ENCODE measurements at regions not wholly inside any gene's neighbourhood (a gene's known extent, or its start where the extent isn't known, plus 50 kb on each side); places are given as distances from the start of the nearest gene placed in this dataset.

GRCh38 chr20:59448196-59448595 lies 147.8 kb downstream of the EDN3 start:
- H3K79me2 ChIP-seq (ENCODE audit: control insufficient read depth, insufficient read depth, low read length, poor library complexity): no peaks in the 10 kb centered on the region
- H3K4ac ChIP-seq (ENCODE audit: low read depth, low read length): no peak overlapping the region
- H2BK5ac ChIP-seq (ENCODE audit: low read depth, low read length, poor library complexity): no peak overlapping the region
- peaks cover 8 to 16% of the 10 kb centered on the region in 2 experiments for H3K4me1 ChIP-seq (ENCODE audit: control insufficient read depth in 1 of 2, insufficient read depth in 2 of 2, low read length in 2 of 2)
- H4K8ac ChIP-seq (ENCODE audit: low read depth, low read length): no peak overlapping the region
- WGBS (ENCODE audit: extremely low coverage, insufficient coverage, insufficient read length): no CpG with 5 or more reads among the region's 4 CpGs
- H3K27me3 ChIP-seq (ENCODE audit: insufficient read depth, low read length): no peaks in the 10 kb centered on the region
- H3K4me3 ChIP-seq (ENCODE audit: low read depth, low read length): no peak overlapping the region
- H2BK120ac ChIP-seq (ENCODE audit: insufficient read depth, low read length, poor library complexity): no peak overlapping the region
- H3K27ac ChIP-seq (ENCODE audit: low read depth, low read length): peak overlapping the region; percentile 19
- H3K36me3 ChIP-seq (ENCODE audit: control insufficient read depth in 1 of 2, insufficient read depth in 2 of 2, low read length in 2 of 2): no peaks in the 10 kb centered on the region
- H3K9ac ChIP-seq (ENCODE audit: low read length): no peak overlapping the region
- H3K4me2 ChIP-seq (ENCODE audit: low read length): no peak overlapping the region
- H2BK12ac ChIP-seq (ENCODE audit: low read length): no peak overlapping the region
- H2AK5ac ChIP-seq (ENCODE audit: low read length): no peak overlapping the region
- H3K18ac ChIP-seq (ENCODE audit: low read length): no peak overlapping the region
- no peak overlapping the region for H4K12ac ChIP-seq (ENCODE audit: low read depth, low read length)
- H3K79me1 ChIP-seq (ENCODE audit: low read length): no peaks in the 10 kb centered on the region
- no peak overlapping the region for H3K14ac ChIP-seq (ENCODE audit: low read length)
- no peak for DNase-seq
- peaks cover 4% of the 10 kb centered on the region for H3K9me3 ChIP-seq (ENCODE audit: insufficient read depth, low read depth, low read length)
- no peak overlapping the region for H3K23ac ChIP-seq (ENCODE audit: low read length)
- H2AFZ ChIP-seq (ENCODE audit: insufficient read depth, low read length, poor library complexity): no peak overlapping the region
- H4K91ac ChIP-seq (ENCODE audit: low read depth, low read length): no peak overlapping the region

GRCh38 chr20:59448851-59449444 lies 148.5 kb downstream of the EDN3 start:
- Histone ChIP-seq H3K23ac (ENCODE audit: low read length) (no peak overlapping the region), H3K9me3 (ENCODE audit: insufficient read depth, low read depth, low read length) (peaks cover 4% of the 10 kb centered on the region), H2AFZ (ENCODE audit: insufficient read depth, low read length, poor library complexity) (no peak overlapping the region), H3K4me3 (ENCODE audit: low read depth, low read length) (no peak overlapping the region), H3K27me3 (ENCODE audit: insufficient read depth, low read length) (no peaks in the 10 kb centered on the region), H3K27ac (ENCODE audit: low read depth, low read length) (peak overlapping the region; percentile 19), H2BK12ac (ENCODE audit: low read length) (peak overlapping the region; percentile 44), H2AK5ac (ENCODE audit: low read length) (no peak overlapping the region), H4K12ac (ENCODE audit: low read depth, low read length) (no peak overlapping the region), H3K18ac (ENCODE audit: low read length) (no peak overlapping the region), H3K14ac (ENCODE audit: low read length) (no peak overlapping the region), H4K8ac (ENCODE audit: low read depth, low read length) (no peak overlapping the region), H2BK120ac (ENCODE audit: insufficient read depth, low read length, poor library complexity) (no peak overlapping the region), H3K4ac (ENCODE audit: low read depth, low read length) (no peak overlapping the region), H3K79me2 (ENCODE audit: control insufficient read depth, insufficient read depth, low read length, poor library complexity) (no peaks in the 10 kb centered on the region), H3K4me2 (ENCODE audit: low read length) (peak overlapping the region; percentile 14), H3K79me1 (ENCODE audit: low read length) (no peaks in the 10 kb centered on the region), H3K9ac (ENCODE audit: low read length) (no peak overlapping the region), H4K91ac (ENCODE audit: low read depth, low read length) (peak overlapping the region; percentile 34), H3K36me3 (ENCODE audit: control insufficient read depth in 1 of 2, insufficient read depth in 2 of 2, low read length in 2 of 2) (no peaks in the 10 kb centered on the region), H3K4me1 (ENCODE audit: control insufficient read depth in 1 of 2, insufficient read depth in 2 of 2, low read length in 2 of 2) (peaks cover 8 to 16% of the 10 kb centered on the region in 2 experiments), H2BK5ac (ENCODE audit: low read depth, low read length, poor library complexity) (peak overlapping the region; percentile 11)
- no CpG with 5 or more reads among the region's 12 CpGs for WGBS (ENCODE audit: extremely low coverage, insufficient coverage, insufficient read length)
- DNase-seq: peak; percentile 56 to 79

DNA sequence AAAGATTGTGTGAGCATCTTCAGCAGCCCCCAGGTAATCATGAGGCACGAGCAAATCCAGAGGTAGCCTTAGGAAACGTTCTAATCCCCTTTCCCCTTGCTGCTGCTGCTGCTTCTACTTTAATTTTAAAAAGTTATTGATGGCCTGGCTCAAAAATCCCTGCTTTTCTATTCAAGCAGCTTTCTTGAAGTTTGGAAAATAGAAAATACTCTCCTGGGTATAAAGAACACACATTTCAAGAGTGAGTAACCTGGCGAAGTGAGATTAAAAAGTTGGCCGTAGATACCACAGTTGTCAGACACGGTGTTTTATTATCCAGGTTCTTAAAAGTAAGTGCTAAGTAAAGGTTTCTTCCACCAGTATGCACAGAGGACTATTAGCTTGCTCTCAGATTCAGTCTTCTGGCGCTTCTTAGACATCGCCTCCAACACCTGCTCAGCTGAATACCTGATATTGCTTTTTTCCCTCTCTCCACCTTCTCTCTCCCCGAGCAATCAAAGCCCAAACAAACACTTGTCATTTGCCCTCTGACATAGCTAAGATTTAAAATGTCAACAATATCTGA lies 150.7 kb downstream of the EDN3 start:
- no peak overlapping the region for H4K8ac ChIP-seq (ENCODE audit: low read depth, low read length)
- no peak overlapping the region for H3K14ac ChIP-seq (ENCODE audit: low read length)
- H3K4ac ChIP-seq (ENCODE audit: low read depth, low read length): no peak overlapping the region
- no peak for DNase-seq
- no peak overlapping the region for H2BK12ac ChIP-seq (ENCODE audit: low read length)
- WGBS (ENCODE audit: extremely low coverage, insufficient coverage, insufficient read length): no CpG with 5 or more reads among the region's 8 CpGs
- no peak overlapping the region for H3K27ac ChIP-seq (ENCODE audit: low read depth, low read length)
- no peak overlapping the region for H3K4me3 ChIP-seq (ENCODE audit: low read depth, low read length)
- H3K27me3 ChIP-seq (ENCODE audit: insufficient read depth, low read length): no peaks in the 10 kb centered on the region
- no peak overlapping the region for H2BK5ac ChIP-seq (ENCODE audit: low read depth, low read length, poor library complexity)
- no peak overlapping the region for H3K23ac ChIP-seq (ENCODE audit: low read length)
- H2BK120ac ChIP-seq (ENCODE audit: insufficient read depth, low read length, poor library complexity): no peak overlapping the region
- no peak overlapping the region for H4K12ac ChIP-seq (ENCODE audit: low read depth, low read length)
- H2AK5ac ChIP-seq (ENCODE audit: low read length): no peak overlapping the region
- H3K79me1 ChIP-seq (ENCODE audit: low read length): no peaks in the 10 kb centered on the region
- no peak overlapping the region for H3K18ac ChIP-seq (ENCODE audit: low read length)
- H3K4me1 ChIP-seq (ENCODE audit: control insufficient read depth in 1 of 2, insufficient read depth in 2 of 2, low read length in 2 of 2): peaks cover 8 to 16% of the 10 kb centered on the region in 2 experiments
- H3K9me3 ChIP-seq (ENCODE audit: insufficient read depth, low read depth, low read length): peaks cover 2% of the 10 kb centered on the region
- H3K4me2 ChIP-seq (ENCODE audit: low read length): no peak overlapping the region
- no peaks in the 10 kb centered on the region for H3K79me2 ChIP-seq (ENCODE audit: control insufficient read depth, insufficient read depth, low read length, poor library complexity)
- H3K36me3 ChIP-seq (ENCODE audit: control insufficient read depth in 1 of 2, insufficient read depth in 2 of 2, low read length in 2 of 2): no peaks in the 10 kb centered on the region
- H2AFZ ChIP-seq (ENCODE audit: insufficient read depth, low read length, poor library complexity): no peak overlapping the region
- no peak overlapping the region for H4K91ac ChIP-seq (ENCODE audit: low read depth, low read length)
- H3K9ac ChIP-seq (ENCODE audit: low read length): no peak overlapping the region

DNA sequence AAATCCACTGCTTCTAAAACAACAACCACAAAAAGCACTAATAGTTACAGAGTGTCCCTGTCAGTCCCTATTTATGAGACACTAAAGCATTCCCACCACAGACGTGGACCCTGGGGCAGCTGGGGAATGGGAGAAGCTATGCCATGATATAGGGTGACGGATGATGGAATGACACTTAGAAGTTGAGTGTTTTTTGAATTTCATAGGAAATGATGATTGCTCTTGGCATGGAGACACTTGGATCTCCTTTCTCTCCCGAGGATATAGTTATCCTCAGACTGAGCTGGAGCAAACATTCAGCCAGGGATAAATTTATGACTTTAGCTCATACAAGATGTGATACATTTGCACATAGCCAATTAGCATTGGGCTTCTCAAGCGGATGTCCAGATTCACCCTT lies 151.2 kb downstream of the EDN3 start:
- no peak overlapping the region for H2AFZ ChIP-seq (ENCODE audit: insufficient read depth, low read length, poor library complexity)
- peaks cover 2% of the 10 kb centered on the region for H3K9me3 ChIP-seq (ENCODE audit: insufficient read depth, low read depth, low read length)
- H3K4me3 ChIP-seq (ENCODE audit: low read depth, low read length): no peak overlapping the region
- H2BK12ac ChIP-seq (ENCODE audit: low read length): no peak overlapping the region
- no peak overlapping the region for H3K4ac ChIP-seq (ENCODE audit: low read depth, low read length)
- H3K27me3 ChIP-seq (ENCODE audit: insufficient read depth, low read length): no peaks in the 10 kb centered on the region
- H2BK120ac ChIP-seq (ENCODE audit: insufficient read depth, low read length, poor library complexity): no peak overlapping the region
- H2AK5ac ChIP-seq (ENCODE audit: low read length): no peak overlapping the region
- H3K4me1 ChIP-seq (ENCODE audit: control insufficient read depth in 1 of 2, insufficient read depth in 2 of 2, low read length in 2 of 2): peaks cover 8 to 16% of the 10 kb centered on the region in 2 experiments
- DNase-seq: no peak
- no peak overlapping the region for H4K8ac ChIP-seq (ENCODE audit: low read depth, low read length)
- no peak overlapping the region for H3K27ac ChIP-seq (ENCODE audit: low read depth, low read length)
- H2BK5ac ChIP-seq (ENCODE audit: low read depth, low read length, poor library complexity): no peak overlapping the region
- no peak overlapping the region for H3K18ac ChIP-seq (ENCODE audit: low read length)
- no CpG with 5 or more reads among the region's 4 CpGs for WGBS (ENCODE audit: extremely low coverage, insufficient coverage, insufficient read length)
- no peaks in the 10 kb centered on the region for H3K79me2 ChIP-seq (ENCODE audit: control insufficient read depth, insufficient read depth, low read length, poor library complexity)
- H4K12ac ChIP-seq (ENCODE audit: low read depth, low read length): no peak overlapping the region
- H4K91ac ChIP-seq (ENCODE audit: low read depth, low read length): no peak overlapping the region
- H3K9ac ChIP-seq (ENCODE audit: low read length): no peak overlapping the region
- H3K4me2 ChIP-seq (ENCODE audit: low read length): no peak overlapping the region
- no peak overlapping the region for H3K23ac ChIP-seq (ENCODE audit: low read length)
- H3K36me3 ChIP-seq (ENCODE audit: control insufficient read depth in 1 of 2, insufficient read depth in 2 of 2, low read length in 2 of 2): no peaks in the 10 kb centered on the region
- no peak overlapping the region for H3K14ac ChIP-seq (ENCODE audit: low read length)
- no peaks in the 10 kb centered on the region for H3K79me1 ChIP-seq (ENCODE audit: low read length)
